GM18870 (cell line): ENCODE measurements at regions not wholly inside any gene's neighbourhood (a gene's known extent, or its start where the extent isn't known, plus 50 kb on each side); places are given as distances from the start of the nearest gene placed in this dataset.
"Not testable (repeated sequence)": the region's sequence is repeated elsewhere in the genome, so short reads cannot be mapped to it uniquely, and the experiment has no call there.

ENCODE experiments used
- ATAC-seq: cut with Tn5 transposase; IDR thresholded peaks from one replicate; pipeline ENCODE4 v1.9.1; 2021; ENCODE audit warnings: moderate library complexity; ENCODE audit not compliant: unreplicated experiment

- no peak for ATAC-seq
Observed at GRCh38 chr9:95788021-95788420, 87.5 kb upstream of the ERCC6L2 start.

- ATAC-seq: no peak
Observed at GRCh38 chr9:95785209-95785608, 90.3 kb upstream of the ERCC6L2 start.

DNA sequence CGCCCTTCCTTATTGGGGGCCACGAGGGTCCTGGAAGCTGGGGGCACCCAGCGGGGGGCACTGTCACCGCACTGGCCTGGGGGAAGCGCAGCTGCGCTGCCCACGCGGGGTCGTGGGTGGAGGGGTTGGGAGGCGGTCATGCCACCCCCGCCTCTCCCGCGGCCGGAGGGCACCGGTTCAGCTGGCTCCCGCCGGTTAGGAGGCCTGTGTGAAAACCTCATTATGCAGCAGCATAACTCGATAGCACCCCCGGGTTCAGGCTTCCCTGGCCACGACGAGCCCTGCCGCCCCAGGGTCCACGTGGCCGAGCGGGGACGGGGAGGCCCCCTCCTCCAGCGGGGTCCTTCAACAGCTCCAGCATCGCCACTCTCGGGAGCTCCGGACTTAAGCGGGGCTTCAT, 91.2 kb upstream of the ERCC6L2 start:
- no peak for ATAC-seq

DNA sequence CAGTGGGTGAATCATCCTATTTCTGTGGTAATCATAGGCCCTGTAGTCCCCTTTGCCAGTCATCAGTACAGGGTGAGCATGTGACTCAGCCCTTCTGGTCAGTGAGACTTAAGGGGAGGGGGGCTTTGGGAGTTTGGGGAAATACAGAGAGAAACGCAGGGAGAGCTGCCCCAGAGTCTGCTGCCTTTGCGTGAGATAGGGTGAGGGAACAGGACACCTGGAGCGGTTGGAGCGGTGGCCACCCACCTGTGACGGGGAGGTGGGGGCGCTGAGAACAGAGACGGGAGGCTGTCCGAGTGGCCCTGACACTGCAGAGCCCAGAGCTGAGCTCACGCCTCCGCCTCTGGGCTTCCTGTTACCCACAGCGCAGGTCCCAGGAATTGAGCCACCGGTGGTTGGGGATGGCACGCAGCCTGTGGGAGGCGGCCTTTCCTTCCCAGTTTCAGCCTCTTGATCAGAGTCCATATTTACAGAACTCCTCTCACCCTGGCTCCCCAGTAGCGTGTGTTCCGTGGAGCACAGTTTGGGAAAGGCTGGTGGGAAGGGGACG, 92.0 kb upstream of the ERCC6L2 start:
- no peak for ATAC-seq

DNA sequence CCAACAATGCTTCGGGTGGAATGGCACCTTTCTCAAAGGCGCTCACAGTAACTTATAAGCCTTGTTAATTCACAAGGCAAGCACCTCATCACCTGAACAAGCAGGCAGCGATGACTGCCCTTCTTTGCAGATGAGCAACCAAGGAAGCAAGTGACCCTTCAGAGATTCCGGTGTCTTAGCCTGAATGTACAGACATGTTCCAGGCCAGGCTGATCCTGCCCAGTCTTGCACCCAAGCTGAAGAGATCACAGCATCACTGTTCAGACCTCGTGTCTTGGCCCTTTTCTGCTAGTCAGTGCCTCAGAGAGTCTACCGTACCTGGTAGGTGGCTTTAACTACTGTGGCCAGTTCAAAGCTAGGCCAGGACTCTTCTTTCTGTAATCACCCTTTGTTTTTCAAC, 94.7 kb upstream of the ERCC6L2 start:
- no peak for ATAC-seq

DNA sequence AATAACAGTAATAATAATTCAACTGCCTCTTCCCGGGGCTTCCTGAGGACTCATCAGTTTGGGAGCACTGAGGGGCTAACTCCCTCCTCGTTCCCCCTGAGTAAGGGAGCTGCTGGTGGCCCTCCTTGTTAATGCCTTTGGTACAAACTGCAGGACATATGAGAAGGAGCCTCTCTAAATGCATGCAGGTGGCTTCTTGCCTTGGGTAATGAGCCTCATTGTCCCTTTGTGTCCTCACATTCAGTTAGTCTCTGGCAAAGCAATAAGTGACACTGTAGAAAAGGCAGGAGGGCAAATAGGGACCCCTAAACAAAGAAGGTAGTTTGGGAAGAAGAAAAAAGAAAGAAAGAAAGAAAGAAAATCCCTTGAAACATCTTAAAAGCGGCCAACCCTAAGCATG, 95.4 kb upstream of the ERCC6L2 start:
- no peak for ATAC-seq

DNA sequence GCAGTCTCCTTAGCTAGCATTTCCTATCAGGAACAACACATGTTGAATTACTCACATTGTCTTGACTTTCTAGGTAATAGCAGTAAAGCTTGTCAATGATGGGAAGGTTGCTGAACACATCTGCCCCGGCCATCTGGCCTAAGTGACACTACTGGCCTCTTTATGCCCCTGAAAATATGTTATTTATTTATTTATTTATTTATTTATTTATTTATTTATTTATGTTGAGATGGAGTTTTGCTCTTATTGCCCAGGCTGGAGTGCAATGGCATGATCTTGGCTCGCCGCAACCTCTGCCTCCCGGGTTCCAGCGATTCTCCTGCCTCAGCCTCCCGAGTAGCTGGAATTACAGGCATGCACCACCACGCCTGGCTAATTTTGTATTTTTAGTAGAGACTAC, 95.9 kb upstream of the ERCC6L2 start:
- not testable (repeated sequence) for ATAC-seq

DNA sequence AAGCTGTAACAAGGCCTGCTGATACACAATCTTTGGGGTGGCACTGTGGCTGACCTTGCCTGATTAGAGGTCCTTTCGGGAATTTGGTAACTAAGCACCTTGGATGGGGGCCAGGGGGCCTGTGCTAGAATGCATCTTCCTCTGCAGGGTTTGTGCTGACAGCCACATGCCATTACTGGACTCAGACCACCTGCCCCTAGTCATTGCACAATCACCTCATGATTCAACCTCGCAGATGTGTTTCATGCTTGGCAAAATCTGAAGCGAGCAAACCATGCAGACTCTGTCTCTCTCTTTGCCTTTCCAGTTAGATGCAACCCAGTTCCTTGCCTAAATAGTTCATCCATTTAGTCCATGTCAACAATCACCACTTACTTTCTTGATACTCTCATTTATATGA, 96.5 kb upstream of the ERCC6L2 start:
- no peak for ATAC-seq

DNA sequence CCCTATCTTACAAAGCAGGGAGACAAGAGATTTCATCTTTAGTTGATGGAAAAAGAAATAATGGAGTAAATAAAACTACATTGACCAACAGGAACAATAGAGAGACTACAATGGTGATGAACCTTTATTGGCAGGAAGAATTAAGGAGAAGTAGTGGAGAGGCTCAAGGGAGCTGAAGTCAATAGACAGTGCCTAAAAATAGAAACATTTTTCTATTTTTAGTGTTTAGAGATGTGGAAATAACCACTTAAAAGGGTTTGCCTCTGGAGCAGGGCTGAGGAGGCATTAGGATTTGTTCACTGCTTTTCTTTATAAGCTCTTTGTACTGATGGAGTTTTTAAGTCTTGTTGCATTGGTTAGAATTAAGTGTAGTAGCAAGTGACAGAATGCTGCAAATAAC, 98.4 kb upstream of the ERCC6L2 start:
- ATAC-seq: no peak

- ATAC-seq: no peak
Observed at GRCh38 chr9:95776176-95776575, 99.3 kb upstream of the ERCC6L2 start.

DNA sequence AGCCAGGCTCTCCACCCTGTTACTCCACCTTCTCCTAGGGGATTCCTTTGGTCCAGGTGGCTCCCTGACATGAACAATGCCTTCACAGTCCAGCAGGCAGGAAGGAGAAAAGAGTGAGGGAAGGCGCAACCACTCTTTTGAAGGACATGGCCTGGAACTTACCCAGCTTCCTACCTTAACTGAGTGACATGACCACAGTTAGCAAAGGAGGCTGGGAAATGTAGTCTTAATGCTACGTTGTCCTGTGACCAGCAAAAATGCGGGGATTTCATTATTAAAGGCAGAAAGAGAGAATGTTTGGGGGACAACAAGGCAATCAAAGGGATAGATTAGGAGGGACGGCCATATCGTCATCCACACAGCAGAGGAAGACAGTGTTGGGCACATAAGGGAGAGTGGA, 100.3 kb upstream of the ERCC6L2 start:
- no peak for ATAC-seq

- ATAC-seq: no peak
Observed at GRCh38 chr9:95773053-95773418, 102.5 kb upstream of the ERCC6L2 start.

GRCh38 chr9:95772320-95773052, 103.0 kb upstream of the ERCC6L2 start:
- no peak for ATAC-seq

DNA sequence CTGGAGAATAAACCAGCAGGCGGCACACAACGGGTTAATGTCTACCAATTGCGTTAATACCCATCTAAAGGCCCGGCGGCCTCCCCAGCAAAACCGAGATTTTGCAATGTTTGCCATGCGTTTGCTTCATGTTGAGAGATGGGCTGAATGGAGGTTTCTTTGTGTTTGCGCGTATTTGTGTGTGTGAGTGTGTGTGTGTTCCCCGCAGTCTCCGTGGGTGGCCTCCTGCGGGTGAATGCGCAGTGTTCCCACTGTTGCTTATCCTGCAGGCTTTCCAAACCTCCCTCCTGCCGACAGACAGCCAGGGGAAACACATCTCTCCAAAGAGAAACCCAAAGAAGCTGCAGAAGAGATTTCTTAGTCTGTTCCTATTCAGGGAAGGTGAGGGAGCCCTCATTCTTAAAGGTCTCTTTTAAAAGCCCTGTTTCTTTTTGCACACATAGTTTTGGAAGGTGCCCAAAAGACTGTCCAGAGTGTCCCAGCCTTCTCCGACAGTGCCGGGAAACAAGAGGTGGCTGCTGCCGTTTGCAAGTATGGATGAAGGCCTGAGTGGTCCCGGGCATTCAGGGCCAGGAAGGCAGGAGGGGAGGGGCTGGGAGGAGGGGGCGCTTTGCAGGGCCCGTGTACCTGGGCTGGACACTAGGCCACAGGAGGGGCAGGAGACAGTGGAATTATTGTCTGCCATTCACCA, 103.8 kb upstream of the ERCC6L2 start:
- ATAC-seq: no peak

DNA sequence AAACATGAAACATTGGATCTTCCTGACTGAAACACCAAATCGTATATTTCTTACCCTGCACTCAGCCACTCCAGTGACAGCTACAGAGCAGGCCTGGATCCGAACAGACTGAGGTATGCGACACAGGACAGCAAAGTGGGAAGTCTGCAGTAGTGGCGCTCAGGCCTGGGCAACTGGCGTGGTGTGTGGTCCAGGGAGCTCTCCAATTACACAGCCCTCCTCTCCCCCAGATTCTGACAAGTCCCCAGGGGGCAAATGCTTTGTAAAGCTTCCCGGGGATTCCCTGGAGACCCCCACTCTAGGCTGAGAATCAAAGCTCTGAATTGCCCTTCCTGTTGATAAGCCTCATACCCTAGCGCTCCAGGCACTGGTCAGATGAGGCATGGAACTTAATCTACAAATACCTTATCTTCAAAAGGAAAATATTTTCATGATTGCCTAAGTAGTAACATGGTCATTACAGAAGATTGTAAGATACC, 104.8 kb upstream of the ERCC6L2 start:
- no peak for ATAC-seq

- ATAC-seq: no peak
Observed at GRCh38 chr9:95769909-95770433, 105.5 kb upstream of the ERCC6L2 start.

- ATAC-seq: no peak
Observed at GRCh38 chr9:95769473-95769872, 106.0 kb upstream of the ERCC6L2 start.

GRCh38 chr9:95766906-95767305, 108.6 kb upstream of the ERCC6L2 start:
- no peak for ATAC-seq

GRCh38 chr9:95764533-95765319, 110.8 kb upstream of the ERCC6L2 start:
- no peak for ATAC-seq

DNA sequence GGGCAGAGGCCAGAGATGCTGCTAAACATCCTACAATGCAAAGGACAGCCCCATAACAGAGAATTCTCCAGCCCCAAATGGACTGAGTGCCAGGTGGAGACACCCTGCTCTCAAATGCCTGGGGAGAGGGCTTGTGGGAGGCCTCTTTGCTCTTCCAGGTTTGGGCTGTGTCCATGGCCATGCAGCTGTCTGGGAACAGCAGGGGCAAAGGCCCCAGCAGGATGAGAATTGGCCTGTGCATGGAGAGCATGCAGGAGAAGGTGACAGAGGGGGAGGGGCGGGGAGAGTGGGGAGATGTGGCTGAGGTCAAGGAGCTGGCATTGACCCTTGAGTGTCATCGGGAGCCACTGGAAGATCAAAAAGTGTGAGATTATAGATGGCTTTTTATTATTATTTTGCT, 111.5 kb upstream of the ERCC6L2 start:
- ATAC-seq: no peak

DNA sequence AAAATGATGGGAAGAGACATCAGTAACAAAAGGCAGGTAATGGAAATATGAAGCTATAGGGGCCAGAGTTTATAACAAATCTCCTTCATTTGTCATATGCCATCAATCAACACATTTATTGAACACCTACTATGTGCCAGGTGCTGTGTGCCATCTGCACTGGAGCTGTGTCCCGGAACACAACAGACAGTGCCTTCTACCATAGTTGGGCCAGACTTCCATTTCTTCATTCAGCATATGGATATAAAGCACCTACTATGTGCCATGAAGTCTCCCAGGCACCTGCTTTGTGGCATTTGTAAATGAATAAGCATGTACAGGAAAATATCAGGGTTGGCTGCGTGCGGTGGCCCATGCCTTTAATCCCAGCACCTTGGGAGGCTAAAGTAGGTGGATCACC, 112.5 kb upstream of the ERCC6L2 start:
- ATAC-seq: no peak
